Ascending aorta (tissue), 2 donors: ENCODE measurements at regions not wholly inside any gene's neighbourhood (a gene's known extent, or its start where the extent isn't known, plus 50 kb on each side); places are given as distances from the start of the nearest gene placed in this dataset.

Experiments
- DNase-seq, 2 donors: peaks; one replicate each; pipeline ENCODE4 v3.0.0-alpha.2; 2019; ENCODE audit warnings: low spot score in 2 of 2
- H3K27ac ChIP-seq, 2 donors: fragments of 200-600 bp; sonication (generic); one replicate each; pipeline ENCODE4 v1.5.1; 2016 to 2017; ENCODE audit warnings: mild to moderate bottlenecking in 1 of 2
- H3K27me3 ChIP-seq: fragments of 200-600 bp; sonication (generic); one replicate; pipeline ENCODE4 v1.5.1; 2017
- H3K36me3 ChIP-seq, 2 donors: fragments of 200-600 bp; sonication (generic); one replicate each; pipeline ENCODE4 v1.5.1; 2016
- H3K4me1 ChIP-seq, 2 donors: fragments of 200-600 bp; sonication (generic); one replicate each; pipeline ENCODE4 v1.5.1; 2016 to 2017; ENCODE audit warnings: mild to moderate bottlenecking in 1 of 2
- H3K4me3 ChIP-seq, 2 donors: fragments of 200-600 bp; sonication (generic); one replicate each; pipeline ENCODE4 v1.5.1; 2016 to 2017; ENCODE audit warnings: mild to moderate bottlenecking in 1 of 2
- H3K9me3 ChIP-seq, 2 donors: fragments of 200-600 bp; sonication (generic); one replicate each; pipeline ENCODE4 v1.5.1; 2016
- CTCF ChIP-seq, 3 experiments: fragments of 200-600 bp in 2 of 3; fragments of 450-650 bp in 1 of 3; sonication (generic) in 2 of 3; IDR thresholded peaks; one replicate each; pipeline ENCODE4 v1.5.1; 2016 to 2019; ENCODE audit warnings: antibody characterized with exemption in 3 of 3, mild to moderate bottlenecking in 1 of 3, moderate library complexity in 1 of 3
- intact Hi-C: fragments of 100-400 bp; cut with DNase I; formaldehyde crosslinking; loops from one replicate; pipeline ENCODE4 v1.15.1; 2023

- H3K4me1 ChIP-seq: peaks cover 0 to 4% of the 10 kb centered on the region in 2 donors
- H3K27ac ChIP-seq: peak overlapping the region in 1 of 2 donors; percentile 17
- no peaks in the 10 kb centered on the region for H3K27me3 ChIP-seq
- no peak for DNase-seq
- intact Hi-C loops: no loop called here
- no peaks in the 10 kb centered on the region for H3K36me3 ChIP-seq
- TF ChIP-seq CTCF (IDR thresholded peaks at IDR 0.05): no peak
- no peaks in the 10 kb centered on the region for H3K9me3 ChIP-seq
- H3K4me3 ChIP-seq: no peak overlapping the region
Measured at GRCh38 chr10:63772491-63772890, 251.3 kb downstream of the REEP3 start.

- intact Hi-C loops: no loop called here
- no peak overlapping the region for H3K27ac ChIP-seq
- DNase-seq: no peak
- no peaks in the 10 kb centered on the region for H3K9me3 ChIP-seq
- no peak overlapping the region for H3K4me3 ChIP-seq
- no peaks in the 10 kb centered on the region for H3K4me1 ChIP-seq
- H3K27me3 ChIP-seq: no peaks in the 10 kb centered on the region
- no peak for TF ChIP-seq CTCF (IDR thresholded peaks at IDR 0.05)
- H3K36me3 ChIP-seq: no peaks in the 10 kb centered on the region
Measured at GRCh38 chr10:63773106-63773505, 251.9 kb downstream of the REEP3 start.

GRCh38 chr10:63773962-63774361 lies 252.8 kb downstream of the REEP3 start:
- intact Hi-C loops: no loop called here
- no peaks in the 10 kb centered on the region for H3K9me3 ChIP-seq
- no peaks in the 10 kb centered on the region for H3K4me1 ChIP-seq
- no peaks in the 10 kb centered on the region for H3K36me3 ChIP-seq
- TF ChIP-seq CTCF (IDR thresholded peaks at IDR 0.05): no peak
- no peak overlapping the region for H3K27ac ChIP-seq
- no peak overlapping the region for H3K4me3 ChIP-seq
- H3K27me3 ChIP-seq: no peaks in the 10 kb centered on the region
- DNase-seq: no peak

GRCh38 chr10:63780101-63780500 lies 258.9 kb downstream of the REEP3 start:
- H3K27ac ChIP-seq: no peak overlapping the region
- no peaks in the 10 kb centered on the region for H3K27me3 ChIP-seq
- H3K9me3 ChIP-seq: no peaks in the 10 kb centered on the region
- TF ChIP-seq CTCF (IDR thresholded peaks at IDR 0.05): no peak
- intact Hi-C loops: no loop called here
- H3K4me3 ChIP-seq: no peak overlapping the region
- H3K36me3 ChIP-seq: no peaks in the 10 kb centered on the region
- no peak for DNase-seq
- H3K4me1 ChIP-seq: no peaks in the 10 kb centered on the region

- Histone ChIP-seq H3K9me3 (no peaks in the 10 kb centered on the region), H3K27me3 (no peaks in the 10 kb centered on the region), H3K36me3 (no peaks in the 10 kb centered on the region), H3K4me3 (no peak overlapping the region), H3K4me1 (no peaks in the 10 kb centered on the region), H3K27ac (no peak overlapping the region)
- no peak for TF ChIP-seq CTCF (IDR thresholded peaks at IDR 0.05)
- intact Hi-C loops: no loop called here
- DNase-seq: no peak
Measured at GRCh38 chr10:63781226-63781625, 260.0 kb downstream of the REEP3 start.

- no peaks in the 10 kb centered on the region for H3K36me3 ChIP-seq
- H3K4me3 ChIP-seq: no peak overlapping the region
- intact Hi-C loops: no loop called here
- no peak overlapping the region for H3K27ac ChIP-seq
- no peaks in the 10 kb centered on the region for H3K27me3 ChIP-seq
- no peak for TF ChIP-seq CTCF (IDR thresholded peaks at IDR 0.05)
- DNase-seq: no peak
- no peaks in the 10 kb centered on the region for H3K4me1 ChIP-seq
- H3K9me3 ChIP-seq: no peaks in the 10 kb centered on the region
Measured at GRCh38 chr10:63783882-63784281, 262.7 kb downstream of the REEP3 start.
